NCI-H1092 treated with DMSO at 0.1 percent for 48 hours (cell line): ENCODE measurements at regions not wholly inside any gene's neighbourhood (a gene's known extent, or its start where the extent isn't known, plus 50 kb on each side); places are given as distances from the start of the nearest gene placed in this dataset.

Source experiments
- DNase-seq: peaks from one replicate; lab custom pipeline; 2025; lab: John Stamatoyannopoulos, UW

GRCh38 chr10:88207121-88207546 is 343.7 kb downstream of the PTEN start:
- no peak for DNase-seq

GRCh38 chr10:88209231-88209630 is 345.8 kb downstream of the PTEN start:
- no peak for DNase-seq

GRCh38 chr10:88209837-88210561 is 346.6 kb downstream of the PTEN start:
- DNase-seq: no peak

DNA sequence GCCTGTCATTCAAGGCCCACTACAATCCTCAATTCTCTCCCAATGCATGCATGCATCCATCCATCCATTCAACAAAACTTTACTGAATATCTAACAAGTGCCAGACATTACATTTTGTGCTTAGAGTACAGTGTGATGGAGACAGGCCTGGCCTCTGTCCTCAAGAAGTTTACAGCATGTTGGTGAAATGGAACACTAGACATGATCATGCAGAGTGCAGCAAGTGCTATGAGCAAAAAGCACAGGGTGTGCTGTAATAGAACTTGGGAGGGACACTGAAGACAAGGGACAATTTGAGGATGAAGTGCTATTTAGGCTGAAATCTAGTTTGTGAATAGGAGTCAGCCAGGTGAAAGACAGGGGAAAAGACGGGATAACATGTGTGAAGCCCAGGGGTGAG is 347.8 kb downstream of the PTEN start:
- no peak for DNase-seq

GRCh38 chr10:88212069-88212468 is 348.6 kb downstream of the PTEN start:
- DNase-seq: no peak

GRCh38 chr10:88213065-88213605 is 349.7 kb downstream of the PTEN start:
- DNase-seq: no peak

GRCh38 chr10:88216976-88217375 is 353.6 kb downstream of the PTEN start:
- DNase-seq: no peak

DNA sequence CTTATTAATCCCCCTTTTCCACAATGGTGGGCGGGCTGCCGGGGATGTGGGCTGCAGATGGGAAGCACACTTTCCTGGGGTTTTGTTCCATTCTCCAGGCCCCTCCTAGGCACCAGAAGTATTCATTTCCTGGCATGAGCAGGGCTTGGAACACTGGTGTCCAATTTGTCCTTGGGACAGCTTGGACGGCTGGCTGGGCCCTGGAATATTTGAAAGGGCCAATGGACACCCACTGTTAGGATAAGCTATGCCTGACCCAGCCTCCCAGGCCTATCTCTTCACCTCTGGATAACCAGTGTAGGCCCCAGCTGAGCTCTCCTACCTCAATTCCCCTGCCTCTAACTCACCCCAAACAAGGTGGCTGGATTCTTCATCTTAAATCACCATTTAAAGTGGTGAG is 354.9 kb downstream of the PTEN start:
- no peak for DNase-seq

GRCh38 chr10:88219753-88220152 is 356.3 kb downstream of the PTEN start:
- DNase-seq: no peak

- DNase-seq: no peak
These were observed 357.9 kb downstream of the PTEN start for GRCh38 chr10:88221010-88221973.

DNA sequence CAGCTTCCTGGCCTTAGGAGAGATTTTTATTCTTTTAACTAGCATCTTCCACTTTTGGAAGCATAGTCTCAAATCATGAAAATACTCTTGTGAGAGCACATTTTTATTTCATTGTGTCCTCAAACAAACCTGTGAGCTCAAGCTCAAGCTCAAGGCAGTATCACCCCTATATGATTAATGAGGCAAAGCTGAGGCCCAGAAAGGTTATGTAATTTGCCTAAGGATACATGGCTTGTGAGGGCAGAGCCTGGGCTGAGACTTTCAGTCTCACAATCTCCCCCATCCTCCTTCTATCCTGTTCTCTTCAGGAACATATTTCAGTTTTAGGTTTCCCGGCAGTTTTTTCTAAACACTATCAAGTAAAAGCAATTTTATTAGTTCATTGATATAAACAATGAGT is 359.5 kb downstream of the PTEN start:
- DNase-seq: no peak
